Esophagus muscularis mucosa (tissue), 4 donors: ENCODE measurements at regions not wholly inside any gene's neighbourhood (a gene's known extent, or its start where the extent isn't known, plus 50 kb on each side); places are given as distances from the start of the nearest gene placed in this dataset.

ENCODE experiments used
- CTCF ChIP-seq, 3 experiments: fragments of 200-600 bp in 2 of 3; fragments of 450-650 bp in 1 of 3; sonication (generic) in 2 of 3; IDR thresholded peaks; one replicate each; pipeline ENCODE4 v1.5.1; 2017 to 2019; ENCODE audit warnings: antibody characterized with exemption in 3 of 3, mild to moderate bottlenecking in 2 of 3, moderate library complexity in 1 of 3
- EP300 ChIP-seq: sonication (generic); formaldehyde crosslinking; IDR thresholded peaks from one replicate; pipeline ENCODE4 v1.6.1; 2017; ENCODE audit warnings: antibody characterized with exemption
- POLR2A ChIP-seq: fragments of 450-650 bp; IDR thresholded peaks from one replicate; pipeline ENCODE4 v1.6.1; 2017; ENCODE audit warnings: antibody characterized with exemption, moderate library complexity, mild to moderate bottlenecking, low read depth
- POLR2AphosphoS5 ChIP-seq, 2 donors: sonication (generic); formaldehyde crosslinking; IDR thresholded peaks; one replicate each; pipeline ENCODE4 v1.6.1; 2017; ENCODE audit warnings: antibody characterized with exemption in 2 of 2

GRCh38 chrY:19077698-19078113 is 304.2 kb upstream of the HSFY2 start:
- TF ChIP-seq CTCF (IDR thresholded peaks at IDR 0.05): peak in 1 of 3 experiments; percentile 29
- no peak for TF ChIP-seq POLR2AphosphoS5 (IDR thresholded peaks at IDR 0.05)
- TF ChIP-seq POLR2A: no peak
- no peak for TF ChIP-seq EP300
